Sigmoid colon (tissue), 6 donors: ENCODE measurements at regions not wholly inside any gene's neighbourhood (a gene's known extent, or its start where the extent isn't known, plus 50 kb on each side); places are given as distances from the start of the nearest gene placed in this dataset.

Experiments
- DNase-seq: peaks from one replicate; pipeline ENCODE4 v3.0.0-alpha.2; 2019
- H3K27ac ChIP-seq, 4 donors: fragments of 200-600 bp; sonication (generic); one replicate each; pipeline ENCODE4 v1.5.1; 2016 to 2019; ENCODE audit warnings: mild to moderate bottlenecking in 1 of 4
- H3K27me3 ChIP-seq, 3 donors: fragments of 200-600 bp; sonication (generic); one replicate each; pipeline ENCODE4 v1.5.1; 2019; ENCODE audit warnings: mild to moderate bottlenecking in 1 of 3
- H3K36me3 ChIP-seq, 4 donors: fragments of 200-600 bp; sonication (generic); one replicate each; pipeline ENCODE4 v1.5.1; 2016 to 2019
- H3K4me1 ChIP-seq, 4 donors: fragments of 200-600 bp; sonication (generic); one replicate each; pipeline ENCODE4 v1.5.1; 2017 to 2019
- H3K4me3 ChIP-seq, 4 donors: fragments of 200-600 bp; sonication (generic); one replicate each; pipeline ENCODE4 v1.5.1; 2017 to 2019; ENCODE audit warnings: mild to moderate bottlenecking in 2 of 4, moderate library complexity in 1 of 4
- H3K9me3 ChIP-seq, 4 donors: fragments of 200-600 bp in 3 of 4; sonication (generic) in 3 of 4; one replicate each; pipeline versions ENCODE4 v1.5.1 to v1.6.1; 2013 to 2019
- CTCF ChIP-seq, 4 experiments: fragments of 450-650 bp in 3 of 4; fragments of 200-600 bp in 1 of 4; IDR thresholded peaks; one replicate each; pipeline ENCODE4 v1.5.1; 2016 to 2019; ENCODE audit warnings: antibody characterized with exemption in 4 of 4, mild to moderate bottlenecking in 3 of 4, moderate library complexity in 2 of 4
- EP300 ChIP-seq, 4 donors: sonication (generic); formaldehyde crosslinking; IDR thresholded peaks; one replicate each; pipeline ENCODE4 v1.6.1; 2017; ENCODE audit warnings: antibody characterized with exemption in 4 of 4
- POLR2A ChIP-seq, 2 donors: fragments of 450-650 bp; IDR thresholded peaks; one replicate each; pipeline ENCODE4 v1.6.1; 2016; ENCODE audit warnings: antibody characterized with exemption in 2 of 2, mild to moderate bottlenecking in 2 of 2, moderate library complexity in 2 of 2
- POLR2AphosphoS5 ChIP-seq, 4 donors: sonication (generic); formaldehyde crosslinking; IDR thresholded peaks; one replicate each; pipeline ENCODE4 v1.6.1; 2017; ENCODE audit warnings: antibody characterized with exemption in 4 of 4
- WGBS, 2 donors: extraction: QIAGEN DNeasy Blood & Tissue Kit; methylation state at CpG; one replicate each; pipeline ENCODE4 v1.1.7; 2013; 5-methylcytosine and 5-hydroxymethylcytosine counted together
- intact Hi-C: fragments of 100-400 bp; cut with DNase I; formaldehyde crosslinking; loops from one replicate; pipeline ENCODE4 v1.15.1; 2023
- donor health status: healthy with polysubstance abuse.
- donor health status: healthy.

- peak in 1 of 4 donors; percentile 5 for TF ChIP-seq EP300 (IDR thresholded peaks at IDR 0.05)
- no peak for TF ChIP-seq POLR2AphosphoS5 (IDR thresholded peaks at IDR 0.05)
- TF ChIP-seq CTCF (IDR thresholded peaks at IDR 0.05), result peak; percentile 50 to 79 (median 58)
- no peak for TF ChIP-seq POLR2A (IDR thresholded peaks at IDR 0.05)
- Histone ChIP-seq H3K27ac (no peak overlapping the region), H3K27me3 (no peaks in the 10 kb centered on the region), H3K4me3 (no peak overlapping the region), H3K36me3 (no peaks in the 10 kb centered on the region), H3K9me3 (no peaks in the 10 kb centered on the region), H3K4me1 (peaks cover 0 to 26% (median 11%) of the 10 kb centered on the region in 4 donors)
- peak; percentile 77 for DNase-seq
- 6 to 12% methylated on average over 3 of the region's 3 CpGs for WGBS, 2 donors
- intact Hi-C loops, result loop anchor here (2.0 to 5.0 kb wide), 2 partner anchors 627 to 822 kb away; no protein-coding TSS in a partner anchor
Measured at GRCh38 chr1:87953732-87954344, 625.2 kb downstream of the LMO4 start.

GRCh38 chr1:87955038-87955437 lies 626.4 kb downstream of the LMO4 start:
- no peaks in the 10 kb centered on the region for H3K27me3 ChIP-seq
- 94 to 96% methylated on average over 5 of the region's 5 CpGs for whole genome bisulfite sequencing, 2 donors

GRCh38 chr1:87956072-87956471 lies 627.4 kb downstream of the LMO4 start:
- Histone ChIP-seq H3K27me3 (no peaks in the 10 kb centered on the region), H3K4me3 (no peak overlapping the region), H3K4me1 (peaks cover 0 to 26% (median 11%) of the 10 kb centered on the region in 4 donors), H3K9me3 (no peaks in the 10 kb centered on the region), H3K27ac (peak overlapping the region in 1 of 4 donors; percentile 44), H3K36me3 (no peaks in the 10 kb centered on the region)
- DNase-seq, result peak; percentile 67
- WGBS, 2 donors, result 88 to 89% methylated on average over 6 of the region's 6 CpGs
- TF ChIP-seq EP300 (IDR thresholded peaks at IDR 0.05) (no peak), POLR2AphosphoS5 (IDR thresholded peaks at IDR 0.05) (peak in 2 of 4 donors; percentile 41 to 44)
- intact Hi-C loops, result loop anchor here (5.0 kb wide), 1 partner anchor 269 kb away; no protein-coding TSS in a partner anchor

More at GRCh38 chr1:87955038-87955437, 626.4 kb downstream of the LMO4 start:
- Histone ChIP-seq H3K9me3 (no peaks in the 10 kb centered on the region), H3K4me1 (peaks cover 0 to 26% (median 11%) of the 10 kb centered on the region in 4 donors), H3K36me3 (no peaks in the 10 kb centered on the region), H3K4me3 (no peak overlapping the region), H3K27ac (no peak overlapping the region)
- intact Hi-C loops, result loop anchor here (2.0 to 5.0 kb wide), 2 partner anchors 268 to 628 kb away; no protein-coding TSS in a partner anchor
- TF ChIP-seq EP300 (IDR thresholded peaks at IDR 0.05) (no peak), POLR2A (IDR thresholded peaks at IDR 0.05) (no peak), POLR2AphosphoS5 (IDR thresholded peaks at IDR 0.05) (no peak), CTCF (IDR thresholded peaks at IDR 0.05) (no peak)
- no peak for DNase-seq

GRCh38 chr1:87956750-87957149 lies 628.1 kb downstream of the LMO4 start:
- Histone ChIP-seq H3K36me3 (no peaks in the 10 kb centered on the region), H3K9me3 (no peaks in the 10 kb centered on the region), H3K4me1 (peaks cover 0 to 21% (median 10%) of the 10 kb centered on the region in 4 donors), H3K4me3 (no peak overlapping the region), H3K27ac (no peak overlapping the region), H3K27me3 (no peaks in the 10 kb centered on the region)
- DNase-seq, result no peak
- intact Hi-C loops, result loop anchor here (5.0 kb wide), 1 partner anchor 269 kb away; no protein-coding TSS in a partner anchor
- TF ChIP-seq CTCF (IDR thresholded peaks at IDR 0.05) (no peak), EP300 (IDR thresholded peaks at IDR 0.05) (no peak), POLR2A (IDR thresholded peaks at IDR 0.05) (no peak), POLR2AphosphoS5 (IDR thresholded peaks at IDR 0.05) (no peak)
- 93 to 95% methylated on average over 1 of the region's 1 CpG for WGBS, 2 donors

- Histone ChIP-seq H3K27ac (no peak overlapping the region), H3K4me3 (no peak overlapping the region), H3K27me3 (no peaks in the 10 kb centered on the region), H3K9me3 (no peaks in the 10 kb centered on the region), H3K4me1 (peaks cover 0 to 16% (median 8%) of the 10 kb centered on the region in 4 donors), H3K36me3 (no peaks in the 10 kb centered on the region)
- intact Hi-C loops, result loop anchor here (5.0 kb wide), 1 partner anchor 270 kb away; no protein-coding TSS in a partner anchor
- 89 to 94% methylated on average over 3 of the region's 3 CpGs for WGBS, 2 donors
- TF ChIP-seq CTCF (IDR thresholded peaks at IDR 0.05) (no peak), POLR2AphosphoS5 (IDR thresholded peaks at IDR 0.05) (no peak), POLR2A (IDR thresholded peaks at IDR 0.05) (no peak), EP300 (IDR thresholded peaks at IDR 0.05) (no peak)
- DNase-seq, result no peak
Measured at GRCh38 chr1:87957331-87957730, 628.7 kb downstream of the LMO4 start.
